ENCODE measurements at regions not wholly inside any gene's neighbourhood (a gene's known extent, or its start where the extent isn't known, plus 50 kb on each side); places are given as distances from the start of the nearest gene placed in this dataset.

- TF ChIP-seq POLR2A (IDR thresholded peaks at IDR 0.05; ENCODE audit: low read length), result no peak
- TF ChIP-seq GATA1 (IDR thresholded peaks at IDR 0.05; ENCODE audit: low read depth, low read length), result no peak
Observed at GRCh38 chr18:64449434-64449833, 300.5 kb upstream of the LINC00305 start.
